ENCODE measurements at regions not wholly inside any gene's neighbourhood (a gene's known extent, or its start where the extent isn't known, plus 50 kb on each side); places are given as distances from the start of the nearest gene placed in this dataset.

DNA sequence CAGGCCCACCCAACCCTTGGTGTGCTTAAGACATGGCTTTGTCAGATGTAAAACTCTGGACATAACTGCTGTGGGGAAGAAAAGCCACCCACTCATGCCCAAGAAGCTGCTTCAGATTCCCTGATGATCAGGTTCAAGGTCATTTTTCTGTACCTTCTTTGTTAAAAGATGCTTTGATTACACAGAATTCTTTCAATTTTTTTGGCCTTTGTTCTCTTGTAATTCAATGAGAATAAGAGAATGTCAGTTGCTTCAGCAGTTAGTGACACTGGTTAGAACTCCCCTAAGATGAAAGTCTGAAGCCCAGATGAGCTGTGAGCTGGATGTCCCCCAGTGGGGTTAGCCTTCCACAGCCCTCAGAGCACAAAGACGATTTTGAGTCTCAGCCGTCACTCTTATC is 152.7 kb downstream of the CHRM3 start:
- TF ChIP-seq POLR2A (IDR thresholded peaks at IDR 0.05), result no peak
- TF ChIP-seq, protein P1, sequence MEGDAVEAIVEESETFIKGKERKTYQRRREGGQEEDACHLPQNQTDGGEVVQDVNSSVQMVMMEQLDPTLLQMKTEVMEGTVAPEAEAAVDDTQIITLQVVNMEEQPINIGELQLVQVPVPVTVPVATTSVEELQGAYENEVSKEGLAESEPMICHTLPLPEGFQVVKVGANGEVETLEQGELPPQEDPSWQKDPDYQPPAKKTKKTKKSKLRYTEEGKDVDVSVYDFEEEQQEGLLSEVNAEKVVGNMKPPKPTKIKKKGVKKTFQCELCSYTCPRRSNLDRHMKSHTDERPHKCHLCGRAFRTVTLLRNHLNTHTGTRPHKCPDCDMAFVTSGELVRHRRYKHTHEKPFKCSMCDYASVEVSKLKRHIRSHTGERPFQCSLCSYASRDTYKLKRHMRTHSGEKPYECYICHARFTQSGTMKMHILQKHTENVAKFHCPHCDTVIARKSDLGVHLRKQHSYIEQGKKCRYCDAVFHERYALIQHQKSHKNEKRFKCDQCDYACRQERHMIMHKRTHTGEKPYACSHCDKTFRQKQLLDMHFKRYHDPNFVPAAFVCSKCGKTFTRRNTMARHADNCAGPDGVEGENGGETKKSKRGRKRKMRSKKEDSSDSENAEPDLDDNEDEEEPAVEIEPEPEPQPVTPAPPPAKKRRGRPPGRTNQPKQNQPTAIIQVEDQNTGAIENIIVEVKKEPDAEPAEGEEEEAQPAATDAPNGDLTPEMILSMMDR (IDR thresholded peaks at IDR 0.05), result no peak

Measured in right lobe of liver (tissue), 4 donors.